ENCODE measurements at regions not wholly inside any gene's neighbourhood (a gene's known extent, or its start where the extent isn't known, plus 50 kb on each side); places are given as distances from the start of the nearest gene placed in this dataset.

- Histone ChIP-seq H3K9ac (ENCODE audit: low read length) (no peak overlapping the region), H2AFZ (ENCODE audit: low read length) (no peak overlapping the region), H3K27me3 (replicated peaks; ENCODE audit: insufficient read depth, low read length) (no peaks in the 10 kb centered on the region), H3K27ac (ENCODE audit: low read length) (no peak overlapping the region), H3K79me2 (ENCODE audit: low read length) (no peaks in the 10 kb centered on the region), H3K36me3 (replicated peaks; ENCODE audit: insufficient read depth, low read length) (no peaks in the 10 kb centered on the region), H3K4me3 (ENCODE audit: low read length) (no peak overlapping the region), H4K20me1 (ENCODE audit: insufficient read depth, low read length) (no peaks in the 10 kb centered on the region), H3K9me3 (replicated peaks; ENCODE audit: insufficient read depth, low read length) (no peaks in the 10 kb centered on the region), H3K9me2 (replicated peaks; ENCODE audit: insufficient read depth, low read length) (no peaks in the 10 kb centered on the region), H3K4me1 (ENCODE audit: low read length) (no peaks in the 10 kb centered on the region), H3F3A (ENCODE audit: insufficient read depth, low read length) (no peaks in the 10 kb centered on the region), H3K4me2 (ENCODE audit: low read depth, low read length) (no peak overlapping the region)
- TF ChIP-seq EZH2 (optimal IDR thresholded peaks at IDR 0.05; ENCODE audit: low read depth, low read length), result no peak
- no peak for TF ChIP-seq CTCF (IDR thresholded peaks at IDR 0.05; ENCODE audit: low read length)
- no peak for TF ChIP-seq EZH2phosphoT487 (IDR thresholded peaks at IDR 0.05; ENCODE audit: low read length)
- DNase-seq, result no peak
Observed at GRCh38 chr5:3933966-3934365, 338.3 kb downstream of the IRX1 start.

GRCh38 chr5:3943859-3944258 lies 348.2 kb downstream of the IRX1 start:
- Histone ChIP-seq H3K27me3 (replicated peaks; ENCODE audit: insufficient read depth, low read length) (no peaks in the 10 kb centered on the region), H3K36me3 (replicated peaks; ENCODE audit: insufficient read depth, low read length) (no peaks in the 10 kb centered on the region), H3K4me2 (ENCODE audit: low read depth, low read length) (no peak overlapping the region), H2AFZ (ENCODE audit: low read length) (no peak overlapping the region), H3K9me2 (replicated peaks; ENCODE audit: insufficient read depth, low read length) (no peaks in the 10 kb centered on the region), H3K9me3 (replicated peaks; ENCODE audit: insufficient read depth, low read length) (no peaks in the 10 kb centered on the region), H3F3A (ENCODE audit: insufficient read depth, low read length) (no peaks in the 10 kb centered on the region), H3K4me3 (ENCODE audit: low read length) (no peak overlapping the region), H4K20me1 (ENCODE audit: insufficient read depth, low read length) (no peaks in the 10 kb centered on the region), H3K27ac (ENCODE audit: low read length) (no peak overlapping the region), H3K4me1 (ENCODE audit: low read length) (no peaks in the 10 kb centered on the region), H3K79me2 (ENCODE audit: low read length) (no peaks in the 10 kb centered on the region), H3K9ac (ENCODE audit: low read length) (no peak overlapping the region)
- no peak for TF ChIP-seq EZH2 (optimal IDR thresholded peaks at IDR 0.05; ENCODE audit: low read depth, low read length)
- TF ChIP-seq CTCF (IDR thresholded peaks at IDR 0.05; ENCODE audit: low read length), result no peak
- no peak for TF ChIP-seq EZH2phosphoT487 (IDR thresholded peaks at IDR 0.05; ENCODE audit: low read length)
- DNase-seq, result no peak

- no peak for TF ChIP-seq EZH2 (optimal IDR thresholded peaks at IDR 0.05; ENCODE audit: low read depth, low read length)
- TF ChIP-seq CTCF (IDR thresholded peaks at IDR 0.05; ENCODE audit: low read length), result no peak
- no peak for TF ChIP-seq EZH2phosphoT487 (IDR thresholded peaks at IDR 0.05; ENCODE audit: low read length)
- Histone ChIP-seq H2AFZ (ENCODE audit: low read length) (no peak overlapping the region), H3F3A (ENCODE audit: insufficient read depth, low read length) (no peaks in the 10 kb centered on the region), H3K79me2 (ENCODE audit: low read length) (no peaks in the 10 kb centered on the region), H4K20me1 (ENCODE audit: insufficient read depth, low read length) (no peaks in the 10 kb centered on the region), H3K4me1 (ENCODE audit: low read length) (no peaks in the 10 kb centered on the region), H3K9ac (ENCODE audit: low read length) (no peak overlapping the region), H3K9me2 (replicated peaks; ENCODE audit: insufficient read depth, low read length) (no peaks in the 10 kb centered on the region), H3K36me3 (replicated peaks; ENCODE audit: insufficient read depth, low read length) (no peaks in the 10 kb centered on the region), H3K27me3 (replicated peaks; ENCODE audit: insufficient read depth, low read length) (no peaks in the 10 kb centered on the region), H3K9me3 (replicated peaks; ENCODE audit: insufficient read depth, low read length) (no peaks in the 10 kb centered on the region), H3K4me3 (ENCODE audit: low read length) (no peak overlapping the region), H3K27ac (ENCODE audit: low read length) (no peak overlapping the region), H3K4me2 (ENCODE audit: low read depth, low read length) (no peak overlapping the region)
- no peak for DNase-seq
Observed at GRCh38 chr5:3944930-3945329, 349.3 kb downstream of the IRX1 start.

All from MM.1S (cell line).